GM18873 (cell line): ENCODE measurements at regions not wholly inside any gene's neighbourhood (a gene's known extent, or its start where the extent isn't known, plus 50 kb on each side); places are given as distances from the start of the nearest gene placed in this dataset.

ENCODE experiments used
- ATAC-seq: cut with Tn5 transposase; IDR thresholded peaks from one replicate; pipeline ENCODE4 v1.9.1; 2021; ENCODE audit warnings: mild to moderate bottlenecking, moderate library complexity, moderate number of reproducible peaks; ENCODE audit not compliant: unreplicated experiment, low FRiP score

- no peak for ATAC-seq
Measured at GRCh38 chr6:167532410-167533288, 207.8 kb downstream of the TTLL2 start.

- no peak for ATAC-seq
Measured at GRCh38 chr6:167533851-167534250, 209.0 kb downstream of the TTLL2 start.

GRCh38 chr6:167537816-167538215 lies 212.9 kb downstream of the TTLL2 start:
- ATAC-seq, result no peak

GRCh38 chr6:167538746-167539145 lies 213.9 kb downstream of the TTLL2 start:
- ATAC-seq, result no peak

GRCh38 chr6:167540796-167541195 lies 215.9 kb downstream of the TTLL2 start:
- no peak for ATAC-seq

- ATAC-seq, result no peak
Measured at GRCh38 chr6:167541544-167541943, 216.7 kb downstream of the TTLL2 start.

- no peak for ATAC-seq
Measured at GRCh38 chr6:167543602-167544497, 219.0 kb downstream of the TTLL2 start.

GRCh38 chr6:167546611-167547327 lies 221.9 kb downstream of the TTLL2 start:
- no peak for ATAC-seq

GRCh38 chr6:167547328-167547692 lies 222.4 kb downstream of the TTLL2 start:
- ATAC-seq, result no peak

GRCh38 chr6:167547751-167548150 lies 222.9 kb downstream of the TTLL2 start:
- ATAC-seq, result no peak

- ATAC-seq, result no peak
Measured at GRCh38 chr6:167548451-167548850, 223.6 kb downstream of the TTLL2 start.

GRCh38 chr6:167549213-167549612 lies 224.3 kb downstream of the TTLL2 start:
- ATAC-seq, result no peak

GRCh38 chr6:167550941-167551627 lies 226.2 kb downstream of the TTLL2 start:
- no peak for ATAC-seq

GRCh38 chr6:167551628-167552257 lies 226.9 kb downstream of the TTLL2 start:
- ATAC-seq, result no peak

GRCh38 chr6:167552258-167552630 lies 227.4 kb downstream of the TTLL2 start:
- no peak for ATAC-seq

GRCh38 chr6:167552961-167553735 lies 228.3 kb downstream of the TTLL2 start:
- ATAC-seq, result no peak

GRCh38 chr6:167553736-167554119 lies 228.8 kb downstream of the TTLL2 start:
- ATAC-seq, result no peak

GRCh38 chr6:167554854-167555253 lies 230.0 kb downstream of the TTLL2 start:
- no peak for ATAC-seq

GRCh38 chr6:167555836-167556235 lies 230.9 kb downstream of the TTLL2 start:
- ATAC-seq, result no peak
